KOPT-K1 (cell line): ENCODE measurements at regions not wholly inside any gene's neighbourhood (a gene's known extent, or its start where the extent isn't known, plus 50 kb on each side); places are given as distances from the start of the nearest gene placed in this dataset.
A peak's percentile ranks its signal among the peaks of the same experiment; 100 is the strongest.

Experiments
- H3K27ac ChIP-seq: fragments of 200-600 bp; sonication (generic); 2 replicates; pipeline ENCODE4 v1.5.1; 2016; ENCODE audit warnings: antibody characterized with exemption, mild to moderate bottlenecking, low read depth, low read length; ENCODE audit not compliant: poor library complexity, severe bottlenecking
- H3K36me3 ChIP-seq: fragments of 200-600 bp; sonication (generic); 2 replicates; pipeline ENCODE4 v1.5.1; 2017; ENCODE audit warnings: antibody characterized with exemption, mild to moderate bottlenecking, low read length, moderate library complexity; ENCODE audit not compliant: insufficient read depth
- H3K9me3 ChIP-seq: fragments of 200-600 bp; sonication (generic); 2 replicates; pipeline ENCODE4 v1.5.1; 2017; ENCODE audit warnings: antibody characterized with exemption, low read length, mild to moderate bottlenecking; ENCODE audit not compliant: insufficient read depth, poor library complexity, severe bottlenecking

- Histone ChIP-seq H3K27ac (no peak overlapping the region), H3K9me3 (no peaks in the 10 kb centered on the region), H3K36me3 (no peaks in the 10 kb centered on the region)
These were observed 165.8 kb upstream of the SFRP2 start for GRCh38 chr4:153954654-153955053.

GRCh38 chr4:153950100-153950979 is 161.5 kb upstream of the SFRP2 start:
- Histone ChIP-seq H3K9me3 (no peaks in the 10 kb centered on the region), H3K36me3 (no peaks in the 10 kb centered on the region)

GRCh38 chr4:153948041-153948440 is 159.2 kb upstream of the SFRP2 start:
- no peak overlapping the region for H3K27ac ChIP-seq

More at GRCh38 chr4:153950100-153950979, 161.5 kb upstream of the SFRP2 start:
- H3K27ac ChIP-seq: no peak overlapping the region

GRCh38 chr4:153947124-153947523 is 158.2 kb upstream of the SFRP2 start:
- no peak overlapping the region for H3K27ac ChIP-seq
- H3K9me3 ChIP-seq: no peaks in the 10 kb centered on the region
- H3K36me3 ChIP-seq: no peaks in the 10 kb centered on the region

More at GRCh38 chr4:153948041-153948440, 159.2 kb upstream of the SFRP2 start:
- H3K9me3 ChIP-seq: no peaks in the 10 kb centered on the region
- H3K36me3 ChIP-seq: no peaks in the 10 kb centered on the region

GRCh38 chr4:153945704-153946103 is 156.8 kb upstream of the SFRP2 start:
- Histone ChIP-seq H3K9me3 (no peaks in the 10 kb centered on the region), H3K27ac (no peak overlapping the region), H3K36me3 (no peaks in the 10 kb centered on the region)

GRCh38 chr4:153943738-153944415 is 155.0 kb upstream of the SFRP2 start:
- Histone ChIP-seq H3K27ac (no peak overlapping the region), H3K36me3 (no peaks in the 10 kb centered on the region), H3K9me3 (no peaks in the 10 kb centered on the region)

- H3K27ac ChIP-seq: no peak overlapping the region
- H3K9me3 ChIP-seq: no peaks in the 10 kb centered on the region
- no peaks in the 10 kb centered on the region for H3K36me3 ChIP-seq
These were observed 152.0 kb upstream of the SFRP2 start for GRCh38 chr4:153940916-153941315.

- H3K9me3 ChIP-seq: no peaks in the 10 kb centered on the region
- no peaks in the 10 kb centered on the region for H3K36me3 ChIP-seq
- H3K27ac ChIP-seq: no peak overlapping the region
These were observed 150.7 kb upstream of the SFRP2 start for GRCh38 chr4:153939570-153939969.

- Histone ChIP-seq H3K27ac (no peak overlapping the region), H3K9me3 (no peaks in the 10 kb centered on the region), H3K36me3 (no peaks in the 10 kb centered on the region)
These were observed 150.1 kb upstream of the SFRP2 start for GRCh38 chr4:153938994-153939393.

- Histone ChIP-seq H3K9me3 (no peaks in the 10 kb centered on the region), H3K36me3 (no peaks in the 10 kb centered on the region), H3K27ac (peak overlapping the region; percentile 20)
These were observed 148.4 kb upstream of the SFRP2 start for GRCh38 chr4:153937289-153937688.

GRCh38 chr4:153936121-153936520 is 147.2 kb upstream of the SFRP2 start:
- Histone ChIP-seq H3K9me3 (no peaks in the 10 kb centered on the region), H3K36me3 (no peaks in the 10 kb centered on the region), H3K27ac (no peak overlapping the region)

- H3K36me3 ChIP-seq: no peaks in the 10 kb centered on the region
- no peaks in the 10 kb centered on the region for H3K9me3 ChIP-seq
- H3K27ac ChIP-seq: no peak overlapping the region
These were observed 145.8 kb upstream of the SFRP2 start for GRCh38 chr4:153934688-153935017.

GRCh38 chr4:153933915-153934687 is 145.2 kb upstream of the SFRP2 start:
- Histone ChIP-seq H3K27ac (no peak overlapping the region), H3K9me3 (no peaks in the 10 kb centered on the region), H3K36me3 (no peaks in the 10 kb centered on the region)

GRCh38 chr4:153931804-153932203 is 142.9 kb upstream of the SFRP2 start:
- no peaks in the 10 kb centered on the region for H3K36me3 ChIP-seq
- H3K9me3 ChIP-seq: no peaks in the 10 kb centered on the region
- H3K27ac ChIP-seq: no peak overlapping the region

GRCh38 chr4:153929675-153930074 is 140.8 kb upstream of the SFRP2 start:
- Histone ChIP-seq H3K27ac (no peak overlapping the region), H3K9me3 (no peaks in the 10 kb centered on the region), H3K36me3 (no peaks in the 10 kb centered on the region)
